Activated CD4-positive, alpha-beta T cell treated with anti-CD3 and anti-CD28 coated beads, Interleukin-2, amount 10 ng/mL, durations not matched to agents 7 days and 5 days (primary cell): ENCODE measurements at regions not wholly inside any gene's neighbourhood (a gene's known extent, or its start where the extent isn't known, plus 50 kb on each side); places are given as distances from the start of the nearest gene placed in this dataset.

Source experiments
- CTCF ChIA-PET: fragments of 350-600 bp; sonication (Branson Sonifier 250); formaldehyde crosslinking; loops from one replicate; lab custom pipeline; 2021; ENCODE audit warnings: antibody characterized with exemption; lab: Charles Lee
- POLR2A ChIA-PET: fragments of 350-600 bp; sonication (Branson Sonifier 250); formaldehyde crosslinking; loops from one replicate; lab custom pipeline; 2021; ENCODE audit warnings: antibody characterized with exemption; lab: Charles Lee
- DNase-seq: peaks from one replicate; pipeline ENCODE4 v3.0.0-alpha.2; 2020
- H3K27ac Mint-ChIP-seq: one replicate; pipeline ENCODE4 v1.8.0; 2021; ENCODE audit warnings: mild to moderate bottlenecking, moderate library complexity, mixed read lengths
- H3K27me3 Mint-ChIP-seq: one replicate; pipeline ENCODE4 v1.8.0; 2021; ENCODE audit warnings: mixed read lengths
- H3K36me3 Mint-ChIP-seq: one replicate; pipeline ENCODE4 v1.8.0; 2021; ENCODE audit warnings: low read depth, mixed read lengths
- H3K4me1 Mint-ChIP-seq: one replicate; pipeline ENCODE4 v1.8.0; 2021; ENCODE audit warnings: mixed read lengths
- H3K4me3 Mint-ChIP-seq: one replicate; pipeline ENCODE4 v1.8.0; 2021; ENCODE audit warnings: mild to moderate bottlenecking, moderate library complexity, mixed read lengths
- H3K9me3 Mint-ChIP-seq: one replicate; pipeline ENCODE4 v1.8.0; 2021; ENCODE audit warnings: mixed read lengths

- DNase-seq, result no peak
- CTCF ChIA-PET, result no interaction called here
- H3K27ac Mint-ChIP-seq, result no peak overlapping the region
- no peaks in the 10 kb centered on the region for H3K36me3 Mint-ChIP-seq
- H3K27me3 Mint-ChIP-seq, result no peaks in the 10 kb centered on the region
- H3K4me3 Mint-ChIP-seq, result no peak overlapping the region
- POLR2A ChIA-PET, result no interaction called here
- no peaks in the 10 kb centered on the region for H3K9me3 Mint-ChIP-seq
- no peaks in the 10 kb centered on the region for H3K4me1 Mint-ChIP-seq
Observed at GRCh38 chr4:28973587-28974350, 1746.4 kb upstream of the PCDH7 start.

DNA sequence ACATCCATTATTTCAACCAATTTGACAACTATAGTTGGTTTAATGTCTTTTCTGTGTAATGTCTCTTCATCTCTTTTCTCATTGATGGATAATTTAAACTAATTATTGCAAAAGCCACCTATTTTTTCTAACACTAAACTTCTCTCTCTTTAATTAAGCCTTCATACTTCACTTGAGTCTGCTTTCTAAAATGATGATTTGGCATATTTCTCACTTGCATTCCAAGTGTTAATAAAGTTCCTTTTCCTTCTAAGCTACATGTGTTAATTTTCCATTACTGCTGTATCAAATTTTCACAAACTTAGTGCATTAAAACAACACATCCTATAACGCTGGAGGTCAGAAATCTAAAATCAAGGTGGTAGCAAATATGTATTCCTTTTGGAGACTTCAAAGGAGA is 1743.8 kb upstream of the PCDH7 start:
- Mint-ChIP-seq H3K4me1 (no peaks in the 10 kb centered on the region), H3K9me3 (no peaks in the 10 kb centered on the region), H3K4me3 (no peak overlapping the region), H3K36me3 (no peaks in the 10 kb centered on the region), H3K27ac (no peak overlapping the region), H3K27me3 (no peaks in the 10 kb centered on the region)
- CTCF ChIA-PET, result no interaction called here
- no peak for DNase-seq
- POLR2A ChIA-PET, result no interaction called here

GRCh38 chr4:29002151-29002550 is 1718.0 kb upstream of the PCDH7 start:
- POLR2A ChIA-PET, result no interaction called here
- H3K4me1 Mint-ChIP-seq, result no peaks in the 10 kb centered on the region
- CTCF ChIA-PET, result no interaction called here
- no peak overlapping the region for H3K27ac Mint-ChIP-seq
- peaks cover 9% of the 10 kb centered on the region for H3K9me3 Mint-ChIP-seq
- DNase-seq, result no peak
- H3K27me3 Mint-ChIP-seq, result no peaks in the 10 kb centered on the region
- H3K36me3 Mint-ChIP-seq, result no peaks in the 10 kb centered on the region
- H3K4me3 Mint-ChIP-seq, result no peak overlapping the region

DNA sequence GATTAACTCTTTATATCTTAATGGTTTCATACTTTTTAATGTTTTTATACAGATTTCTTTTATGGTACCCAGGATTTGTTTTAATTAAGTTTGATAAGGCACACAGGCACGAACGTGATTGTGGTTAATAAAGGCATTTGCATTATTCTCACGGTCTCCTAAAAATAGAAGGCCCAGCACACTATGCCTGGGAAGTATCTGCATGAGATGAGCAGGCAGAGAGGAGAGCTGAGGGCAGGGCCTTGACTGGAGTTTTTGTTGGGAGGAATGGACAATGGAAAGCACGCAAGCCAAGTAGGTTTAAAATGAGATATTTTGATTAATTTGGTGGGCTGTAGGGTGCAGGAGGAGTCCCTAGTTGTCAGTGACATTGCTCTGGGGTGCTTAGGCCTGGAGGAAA is 1714.3 kb upstream of the PCDH7 start:
- Mint-ChIP-seq H3K9me3 (peaks cover 5% of the 10 kb centered on the region), H3K27ac (no peak overlapping the region), H3K27me3 (no peaks in the 10 kb centered on the region), H3K4me3 (no peak overlapping the region), H3K36me3 (no peaks in the 10 kb centered on the region), H3K4me1 (no peaks in the 10 kb centered on the region)
- CTCF ChIA-PET, result no interaction called here
- no peak for DNase-seq
- POLR2A ChIA-PET, result no interaction called here

GRCh38 chr4:29009908-29010307 is 1710.3 kb upstream of the PCDH7 start:
- ChIA-PET POLR2A (no interaction called here), CTCF (no interaction called here)
- Mint-ChIP-seq H3K36me3 (no peaks in the 10 kb centered on the region), H3K4me3 (no peak overlapping the region), H3K4me1 (no peaks in the 10 kb centered on the region), H3K9me3 (peaks cover 7% of the 10 kb centered on the region), H3K27me3 (no peaks in the 10 kb centered on the region), H3K27ac (no peak overlapping the region)
- no peak for DNase-seq

GRCh38 chr4:29013341-29013740 is 1706.8 kb upstream of the PCDH7 start:
- H3K4me3 Mint-ChIP-seq, result no peak overlapping the region
- no peaks in the 10 kb centered on the region for H3K27me3 Mint-ChIP-seq
- peaks cover 5% of the 10 kb centered on the region for H3K9me3 Mint-ChIP-seq
- H3K27ac Mint-ChIP-seq, result no peak overlapping the region
- CTCF ChIA-PET, result no interaction called here
- POLR2A ChIA-PET, result no interaction called here
- DNase-seq, result no peak
- no peaks in the 10 kb centered on the region for H3K36me3 Mint-ChIP-seq
- no peaks in the 10 kb centered on the region for H3K4me1 Mint-ChIP-seq

GRCh38 chr4:29014555-29014954 is 1705.6 kb upstream of the PCDH7 start:
- Mint-ChIP-seq H3K4me3 (no peak overlapping the region), H3K4me1 (no peaks in the 10 kb centered on the region), H3K27ac (no peak overlapping the region), H3K36me3 (no peaks in the 10 kb centered on the region), H3K27me3 (no peaks in the 10 kb centered on the region), H3K9me3 (peaks cover 5% of the 10 kb centered on the region)
- CTCF ChIA-PET, result no interaction called here
- POLR2A ChIA-PET, result no interaction called here
- DNase-seq, result no peak

- no peaks in the 10 kb centered on the region for H3K4me1 Mint-ChIP-seq
- H3K27ac Mint-ChIP-seq, result no peak overlapping the region
- POLR2A ChIA-PET, result no interaction called here
- H3K9me3 Mint-ChIP-seq, result peaks cover 9% of the 10 kb centered on the region
- CTCF ChIA-PET, result no interaction called here
- no peak for DNase-seq
- no peaks in the 10 kb centered on the region for H3K36me3 Mint-ChIP-seq
- no peak overlapping the region for H3K4me3 Mint-ChIP-seq
- no peaks in the 10 kb centered on the region for H3K27me3 Mint-ChIP-seq
Observed at GRCh38 chr4:29033703-29034102, 1686.5 kb upstream of the PCDH7 start.

DNA sequence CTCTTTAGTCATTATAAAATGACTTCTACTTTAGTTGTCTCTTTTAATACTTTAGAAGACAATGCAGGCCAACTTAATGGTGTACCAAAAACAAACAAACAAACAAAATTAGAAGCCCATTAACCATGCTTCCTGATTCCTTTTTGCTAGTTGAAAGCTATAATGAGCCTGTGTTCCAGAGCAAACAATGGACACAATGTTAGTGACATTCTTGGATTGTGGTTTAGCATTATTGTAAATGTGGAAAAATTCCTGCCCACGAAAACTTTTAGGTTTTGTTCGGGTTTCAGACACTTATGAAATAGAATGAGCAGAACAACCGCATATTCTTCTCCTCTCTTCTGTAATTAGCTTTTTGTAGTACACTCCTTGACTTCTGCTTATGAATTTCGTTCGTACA is 1682.7 kb upstream of the PCDH7 start:
- H3K27ac Mint-ChIP-seq, result no peak overlapping the region
- no peak overlapping the region for H3K4me3 Mint-ChIP-seq
- no peaks in the 10 kb centered on the region for H3K27me3 Mint-ChIP-seq
- POLR2A ChIA-PET, result no interaction called here
- H3K9me3 Mint-ChIP-seq, result peaks cover 6% of the 10 kb centered on the region
- DNase-seq, result no peak
- CTCF ChIA-PET, result no interaction called here
- H3K36me3 Mint-ChIP-seq, result no peaks in the 10 kb centered on the region
- H3K4me1 Mint-ChIP-seq, result no peaks in the 10 kb centered on the region

DNA sequence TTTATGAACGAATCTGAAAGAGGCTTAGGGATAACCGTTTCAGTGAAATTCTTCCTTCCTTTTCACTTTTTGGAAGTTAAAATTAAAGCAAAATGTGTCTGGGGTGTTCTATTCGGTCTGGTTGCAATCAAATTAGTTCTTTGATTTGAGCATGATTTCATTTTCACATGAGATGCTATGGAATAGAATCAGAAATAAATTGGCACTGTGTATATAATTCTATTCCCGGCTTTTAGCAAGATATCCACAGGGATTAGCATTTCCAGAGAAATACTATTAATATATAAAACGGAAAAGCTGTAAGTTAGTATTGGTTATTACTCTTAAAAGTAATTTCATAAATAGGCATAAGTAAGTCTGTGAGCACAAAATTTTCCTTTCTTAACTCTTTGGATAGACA is 1676.8 kb upstream of the PCDH7 start:
- CTCF ChIA-PET, result no interaction called here

GRCh38 chr4:29046186-29046585 is 1674.0 kb upstream of the PCDH7 start:
- H3K27me3 Mint-ChIP-seq, result no peaks in the 10 kb centered on the region
- H3K4me3 Mint-ChIP-seq, result no peak overlapping the region
- peaks cover 11% of the 10 kb centered on the region for H3K9me3 Mint-ChIP-seq
- H3K36me3 Mint-ChIP-seq, result no peaks in the 10 kb centered on the region
- no peak for DNase-seq
- H3K4me1 Mint-ChIP-seq, result no peaks in the 10 kb centered on the region
- no peak overlapping the region for H3K27ac Mint-ChIP-seq
- ChIA-PET CTCF (no interaction called here), POLR2A (no interaction called here)

More for the DNA sequence above, 1676.8 kb upstream of the PCDH7 start:
- no peak overlapping the region for H3K27ac Mint-ChIP-seq
- H3K36me3 Mint-ChIP-seq, result no peaks in the 10 kb centered on the region
- DNase-seq, result no peak
- H3K9me3 Mint-ChIP-seq, result peaks cover 11% of the 10 kb centered on the region
- POLR2A ChIA-PET, result no interaction called here
- H3K4me1 Mint-ChIP-seq, result no peaks in the 10 kb centered on the region
- H3K27me3 Mint-ChIP-seq, result no peaks in the 10 kb centered on the region
- H3K4me3 Mint-ChIP-seq, result no peak overlapping the region

DNA sequence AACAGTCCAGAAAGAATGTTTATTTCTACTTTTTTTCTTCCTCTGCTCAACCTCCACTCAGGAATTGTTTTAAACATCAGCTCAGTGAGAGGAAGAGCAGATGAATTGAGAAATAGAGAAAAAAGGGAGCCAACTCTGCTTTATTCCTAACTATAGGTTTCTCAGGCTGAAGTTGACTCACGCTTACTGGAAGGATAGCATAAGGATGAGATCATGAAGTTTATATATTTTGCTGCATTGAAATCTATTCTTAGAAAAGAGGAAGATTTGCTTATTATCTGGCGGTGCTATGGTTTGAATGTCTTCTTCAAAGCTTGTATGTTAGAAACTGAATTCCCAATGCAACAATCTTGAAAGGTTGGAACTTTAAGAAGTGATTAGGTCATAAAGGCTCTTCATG is 1673.4 kb upstream of the PCDH7 start:
- Mint-ChIP-seq H3K4me1 (no peaks in the 10 kb centered on the region), H3K36me3 (no peaks in the 10 kb centered on the region), H3K27ac (no peak overlapping the region), H3K4me3 (no peak overlapping the region), H3K27me3 (no peaks in the 10 kb centered on the region), H3K9me3 (peaks cover 11% of the 10 kb centered on the region)
- CTCF ChIA-PET, result no interaction called here
- POLR2A ChIA-PET, result no interaction called here
- no peak for DNase-seq

DNA sequence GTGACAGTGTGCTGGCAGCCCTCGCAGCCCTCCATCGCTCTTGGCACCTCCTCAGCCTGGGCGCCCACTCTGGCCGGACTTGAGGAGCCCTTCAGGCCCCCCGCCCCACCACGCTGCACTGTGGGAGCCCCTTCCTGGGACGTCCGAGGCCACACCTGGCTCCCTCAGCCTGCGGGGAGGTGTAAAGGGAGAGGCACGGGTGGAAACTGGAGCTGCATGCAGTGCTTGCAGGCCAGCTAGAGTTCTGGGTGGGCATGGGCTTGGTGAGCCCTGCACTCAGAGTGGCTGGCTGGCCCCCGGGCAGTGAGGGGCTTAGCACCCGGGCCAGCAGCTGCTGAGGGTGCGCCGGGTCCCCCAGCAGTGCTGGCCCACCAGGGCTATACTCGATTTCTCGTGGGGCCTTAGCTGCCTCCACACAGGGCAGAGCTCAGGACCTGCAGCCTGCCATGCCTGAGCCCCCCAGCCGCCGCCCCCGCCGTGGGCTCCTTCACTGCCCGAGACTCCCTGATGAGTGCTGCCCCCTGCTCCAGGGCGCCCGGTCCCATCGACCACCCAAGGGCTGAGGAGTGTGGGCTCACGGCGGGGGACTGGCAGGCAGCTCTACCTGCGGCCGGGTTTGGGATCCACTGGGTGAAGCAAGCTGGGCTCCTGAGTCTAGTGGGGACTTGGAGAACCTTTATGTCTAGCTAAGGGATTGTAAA is 1672.7 kb upstream of the PCDH7 start:
- Mint-ChIP-seq H3K9me3 (peaks cover 11% of the 10 kb centered on the region), H3K36me3 (no peaks in the 10 kb centered on the region), H3K27me3 (no peaks in the 10 kb centered on the region), H3K4me3 (no peak overlapping the region), H3K27ac (no peak overlapping the region), H3K4me1 (no peaks in the 10 kb centered on the region)
- CTCF ChIA-PET, result no interaction called here
- POLR2A ChIA-PET, result no interaction called here
- DNase-seq, result no peak
